NCI-H526 (cell line): ENCODE measurements at regions not wholly inside any gene's neighbourhood (a gene's known extent, or its start where the extent isn't known, plus 50 kb on each side); places are given as distances from the start of the nearest gene placed in this dataset.

Source experiments
- DNase-seq, 2 experiments: peaks; one replicate each; lab custom pipeline; 2025; lab: John Stamatoyannopoulos, UW

DNA sequence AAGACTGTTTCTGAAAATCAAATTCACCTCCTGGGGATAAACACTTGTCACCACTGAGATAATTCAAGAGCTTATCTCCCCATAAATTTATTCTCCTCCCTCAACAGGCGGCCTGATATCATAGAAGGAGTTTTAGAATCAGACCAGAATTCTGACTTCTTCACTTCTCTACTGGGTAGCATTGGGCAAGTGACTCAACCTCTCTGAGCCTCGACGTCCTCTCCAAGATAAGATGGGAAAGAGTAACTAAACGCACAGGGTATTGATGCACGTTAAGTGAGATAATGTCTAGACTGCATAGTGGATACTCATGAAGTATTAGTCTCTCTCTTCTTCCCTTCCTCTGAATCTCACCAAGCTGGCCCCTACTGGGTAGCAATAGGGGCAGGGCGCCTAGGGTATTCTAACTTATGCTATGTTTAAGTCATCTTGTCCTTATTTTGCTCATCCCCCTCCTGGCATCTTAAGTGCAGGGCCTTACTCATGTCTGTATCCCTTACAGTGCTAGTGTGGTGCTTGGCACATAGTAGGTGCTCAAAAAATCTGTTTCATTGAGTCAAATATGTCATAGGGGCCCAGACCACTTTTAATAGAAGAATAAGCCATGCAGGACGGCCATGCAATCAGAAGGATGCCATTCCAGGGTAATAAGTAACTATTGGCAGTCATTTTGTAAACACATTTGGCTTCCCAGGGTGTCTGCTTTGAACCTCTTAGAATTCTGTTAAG is 476.4 kb upstream of the CCL2 start:
- DNase-seq, result no peak

DNA sequence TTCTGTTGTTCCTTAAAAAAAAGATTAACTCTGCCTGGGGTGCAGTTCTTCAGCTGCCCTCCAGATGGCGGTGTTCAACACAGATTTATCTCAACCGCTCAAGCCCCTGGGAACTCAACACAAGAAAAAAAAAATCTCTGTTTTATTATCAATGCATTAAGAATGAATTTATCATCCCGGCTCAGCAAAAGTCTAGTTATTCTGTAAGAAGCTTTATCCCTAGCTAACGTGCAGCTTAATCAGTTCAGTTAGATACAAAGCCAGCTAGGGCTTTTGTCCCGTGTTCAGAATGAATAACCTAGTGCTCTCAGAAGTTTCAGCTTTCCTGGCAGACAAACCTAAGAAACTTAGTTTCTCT is 475.9 kb upstream of the CCL2 start:
- peak; percentile 47 to 74 for DNase-seq

GRCh38 chr17:33785281-33785680 is 469.8 kb upstream of the CCL2 start:
- DNase-seq, result no peak

DNA sequence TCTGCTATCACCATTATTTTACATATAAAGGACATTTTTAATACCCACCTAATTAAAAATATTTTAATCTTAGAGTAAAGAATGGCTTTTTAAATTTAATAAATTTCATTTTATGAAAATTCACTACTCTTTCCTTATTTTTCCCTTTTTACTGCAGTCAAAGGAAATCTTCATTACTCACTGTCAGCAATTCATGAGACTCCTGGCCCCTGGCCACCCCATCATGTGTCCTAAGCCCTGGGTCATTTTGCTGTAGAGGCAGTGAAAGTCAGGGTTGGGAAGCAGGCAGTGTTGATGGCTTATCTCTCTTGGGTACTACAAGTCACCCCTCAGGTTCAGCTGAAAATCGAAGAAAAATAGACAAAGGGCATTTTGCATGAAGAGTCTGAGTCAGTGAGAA is 468.6 kb upstream of the CCL2 start:
- DNase-seq, result no peak

DNA sequence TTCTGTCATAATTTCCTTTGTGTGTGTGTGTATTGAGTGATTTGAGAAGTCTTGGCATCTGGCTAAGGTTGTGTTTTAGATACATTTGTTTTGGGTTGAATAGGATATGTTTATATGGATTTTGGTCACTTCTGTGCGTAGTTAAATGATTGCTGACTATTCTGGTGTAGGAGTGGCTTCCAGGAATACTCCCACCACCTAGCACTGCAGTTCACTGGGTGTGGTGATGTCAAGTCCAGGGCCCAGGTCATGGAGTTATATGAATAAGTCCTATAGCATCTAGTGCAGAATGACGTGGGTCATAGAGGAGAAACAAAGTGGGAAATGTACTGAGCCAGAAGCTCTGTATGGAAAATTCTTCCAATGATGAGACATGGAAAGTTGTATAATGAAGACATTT is 465.4 kb upstream of the CCL2 start:
- DNase-seq, result no peak

DNA sequence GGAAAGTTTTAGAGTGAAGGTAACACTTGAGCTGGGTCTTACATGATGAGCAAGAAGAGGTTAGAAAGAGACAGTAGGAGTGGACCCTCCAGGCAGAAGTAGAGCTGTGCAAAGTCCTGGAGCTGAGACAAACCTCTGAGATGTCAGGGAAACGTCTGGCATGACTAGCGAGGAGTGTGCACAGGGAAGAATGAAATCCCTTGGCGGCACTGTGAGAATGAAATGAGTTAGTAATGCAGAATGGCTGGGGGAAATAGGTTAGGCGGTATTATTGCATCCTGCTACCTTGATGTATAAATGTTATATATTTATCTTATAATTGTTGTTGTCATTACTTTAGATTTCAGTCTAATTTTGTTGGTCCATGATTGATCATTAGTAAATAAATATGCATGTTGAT is 457.9 kb upstream of the CCL2 start:
- DNase-seq, result no peak

GRCh38 chr17:33798308-33798707 is 456.8 kb upstream of the CCL2 start:
- no peak for DNase-seq

DNA sequence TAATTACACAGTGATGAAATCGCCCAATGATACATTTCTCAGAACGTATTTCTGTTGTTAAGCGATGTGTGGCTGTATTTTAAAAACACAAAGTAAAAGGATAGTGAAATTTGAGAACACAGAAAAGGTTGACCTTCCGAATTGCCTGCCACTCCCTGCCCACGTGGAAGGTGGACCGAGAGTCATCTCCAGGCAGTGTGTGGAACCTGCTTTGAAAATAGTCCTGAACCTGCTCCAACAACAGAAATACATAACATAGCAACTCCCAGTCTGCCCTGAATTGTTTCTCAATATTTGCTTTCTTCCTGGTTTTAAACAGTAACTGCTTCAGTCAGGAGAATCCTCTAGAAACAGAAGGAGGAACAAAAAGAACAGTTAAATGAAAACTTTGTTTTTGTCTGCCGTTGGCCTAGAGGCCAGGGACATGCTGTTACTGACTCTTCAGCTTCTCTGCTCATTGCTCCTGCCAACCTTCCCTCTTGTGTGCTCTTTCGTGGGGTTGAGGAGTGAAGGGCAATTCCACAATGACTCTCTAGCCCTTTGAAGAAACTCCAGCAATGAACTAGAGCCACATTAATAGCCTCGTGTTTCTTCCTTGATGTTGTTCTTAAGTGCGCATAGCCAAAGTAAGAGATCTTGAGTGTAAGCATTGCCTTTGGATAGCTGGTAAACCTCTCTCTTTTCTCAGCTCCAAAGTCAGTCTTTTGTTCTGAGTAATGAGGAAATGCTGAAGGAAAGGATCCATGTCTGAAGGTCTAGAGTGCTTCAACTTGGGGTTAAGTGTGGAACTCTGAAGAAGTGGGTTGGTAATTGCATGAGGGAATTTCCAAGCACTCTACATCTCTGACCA is 452.5 kb upstream of the CCL2 start:
- DNase-seq, result no peak

- peak in 1 of 2 experiments; percentile 21 for DNase-seq
Measured at GRCh38 chr17:33803199-33803685, 451.8 kb upstream of the CCL2 start.

- DNase-seq, result no peak
Measured at GRCh38 chr17:33803686-33804085, 451.4 kb upstream of the CCL2 start.

DNA sequence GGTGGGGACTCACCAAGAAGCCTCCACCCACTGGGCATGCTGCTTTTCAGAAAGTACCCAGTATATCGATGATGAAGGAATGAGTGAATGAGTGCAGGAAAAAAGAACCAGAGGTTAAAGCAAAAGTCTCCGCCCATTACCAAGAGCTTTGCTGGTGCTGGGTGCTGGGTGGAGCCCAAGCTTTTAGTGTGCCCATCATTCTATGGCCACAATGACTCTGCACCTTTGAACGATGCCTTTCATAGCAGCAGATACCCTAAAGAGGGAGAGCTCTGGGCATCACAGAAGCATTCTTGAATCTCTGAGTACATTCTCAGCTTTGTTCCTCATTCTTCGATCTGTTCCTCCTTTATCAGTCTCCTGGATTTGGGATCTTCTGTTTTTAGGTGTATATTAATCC is 450.7 kb upstream of the CCL2 start:
- no peak for DNase-seq

- DNase-seq, result no peak
Measured at GRCh38 chr17:33806631-33807030, 448.5 kb upstream of the CCL2 start.

DNA sequence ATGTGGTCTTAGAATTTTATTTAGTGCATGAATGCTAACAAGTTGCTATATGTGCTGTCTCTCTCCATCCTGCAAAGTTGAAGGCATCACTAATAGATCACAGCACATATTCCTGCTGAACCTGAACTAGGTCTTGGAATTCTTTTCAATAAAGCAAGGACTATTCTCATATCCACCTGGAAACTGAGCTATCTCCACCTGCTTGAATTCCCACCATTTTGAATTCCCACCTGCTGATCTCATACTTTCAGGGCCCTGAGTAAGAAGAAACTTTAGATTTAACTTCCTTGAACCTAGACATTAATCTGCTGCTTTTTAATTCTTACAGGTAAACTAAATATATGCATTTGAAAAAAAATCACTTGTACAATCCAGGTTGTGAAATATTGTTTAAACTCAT is 445.3 kb upstream of the CCL2 start:
- no peak for DNase-seq

- DNase-seq, result no peak
Measured at GRCh38 chr17:33811004-33811760, 443.9 kb upstream of the CCL2 start.

- DNase-seq, result no peak
Measured at GRCh38 chr17:33811984-33812577, 443.0 kb upstream of the CCL2 start.

DNA sequence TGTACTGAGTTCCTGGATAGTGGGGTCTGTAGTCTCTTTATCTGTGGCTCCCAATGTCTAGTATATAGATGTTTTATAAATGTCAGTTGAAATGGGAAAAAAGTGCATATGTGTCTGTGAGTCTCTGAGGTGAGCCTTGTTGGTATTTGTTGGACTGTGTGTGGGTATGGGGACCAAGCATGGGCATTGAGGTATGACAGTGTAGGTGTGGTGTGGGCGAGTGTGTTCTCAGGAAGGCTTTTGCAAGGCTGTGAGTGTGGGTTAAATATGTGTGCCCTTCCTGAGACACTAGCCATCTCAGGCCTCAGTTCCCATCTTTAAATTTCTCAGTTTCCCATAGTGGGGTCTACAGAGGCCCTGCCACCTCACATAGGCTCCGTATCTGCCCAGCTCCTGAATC is 440.2 kb upstream of the CCL2 start:
- DNase-seq, result no peak

DNA sequence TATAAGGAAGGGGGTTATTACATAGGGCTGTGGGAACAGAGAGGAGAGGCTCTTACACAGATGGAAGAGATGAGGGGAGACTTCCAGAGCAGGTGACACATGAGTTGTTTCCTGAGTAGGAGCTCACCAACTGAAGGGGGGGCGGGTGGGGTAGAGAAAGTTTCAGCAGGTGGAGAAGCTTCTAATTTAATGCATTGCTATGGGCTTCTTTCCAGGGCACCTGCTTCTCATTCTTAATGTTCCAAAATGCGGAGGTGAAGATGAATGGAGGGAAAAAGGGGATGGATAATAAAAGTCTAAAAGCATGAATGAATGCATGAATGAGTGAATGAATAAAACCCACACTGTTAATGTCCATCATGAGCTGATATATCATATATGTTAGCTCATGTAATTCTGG is 439.0 kb upstream of the CCL2 start:
- no peak for DNase-seq

DNA sequence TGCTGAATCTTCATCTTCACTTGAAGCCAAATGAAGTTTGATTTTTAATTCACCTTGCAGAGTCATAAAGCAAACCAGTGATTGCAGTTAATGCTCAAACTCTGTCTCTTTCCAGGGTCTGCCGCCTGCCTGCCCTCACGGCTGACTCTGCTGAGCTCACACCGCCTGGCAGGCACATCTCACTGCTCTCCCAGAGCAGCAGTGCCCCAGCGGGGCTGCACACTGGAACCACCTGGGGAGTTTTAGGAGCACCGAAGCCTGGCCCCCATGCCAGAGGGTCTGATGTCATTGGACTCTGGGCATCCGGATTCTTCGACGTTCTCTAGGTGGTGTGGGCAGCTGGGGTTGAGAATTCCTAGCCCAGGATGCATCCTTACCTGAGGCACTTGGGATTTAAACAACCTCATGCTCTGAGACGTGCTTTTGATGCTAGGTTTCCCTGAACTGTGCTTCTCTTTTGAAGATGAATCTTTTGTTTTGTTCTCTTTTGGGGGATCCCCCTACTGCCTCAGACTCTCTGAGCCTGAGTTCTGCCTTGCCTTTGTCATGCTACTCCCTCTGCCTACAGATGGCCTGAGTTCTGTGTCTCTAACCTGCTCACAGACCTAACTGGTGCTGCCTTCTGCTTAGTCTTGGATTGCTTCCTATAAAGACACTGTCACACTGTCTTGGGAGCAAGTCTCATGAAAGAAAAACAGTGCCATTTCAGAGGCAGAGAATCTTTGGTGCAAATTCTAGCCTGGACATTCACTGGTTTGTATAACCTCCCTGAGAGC is 438.1 kb upstream of the CCL2 start:
- no peak for DNase-seq

DNA sequence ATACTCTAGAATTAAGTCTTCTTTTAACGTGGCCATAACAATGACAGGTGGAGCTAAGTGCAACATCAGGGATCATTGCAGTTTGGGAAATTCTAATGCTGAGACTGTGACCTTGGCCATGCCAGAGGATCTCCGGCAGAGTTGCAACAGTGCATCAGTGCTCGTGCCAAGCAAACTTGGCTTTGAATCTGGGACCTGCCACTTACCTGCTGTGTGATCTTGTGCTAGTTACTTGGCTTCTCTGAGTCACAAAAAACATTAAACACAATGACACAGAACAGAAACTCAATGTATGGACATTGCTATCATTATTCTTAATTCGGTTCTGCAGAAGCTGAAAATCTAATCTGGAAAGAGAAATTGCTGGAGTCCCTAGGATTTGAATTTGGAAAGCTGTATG is 435.5 kb upstream of the CCL2 start:
- DNase-seq, result no peak

DNA sequence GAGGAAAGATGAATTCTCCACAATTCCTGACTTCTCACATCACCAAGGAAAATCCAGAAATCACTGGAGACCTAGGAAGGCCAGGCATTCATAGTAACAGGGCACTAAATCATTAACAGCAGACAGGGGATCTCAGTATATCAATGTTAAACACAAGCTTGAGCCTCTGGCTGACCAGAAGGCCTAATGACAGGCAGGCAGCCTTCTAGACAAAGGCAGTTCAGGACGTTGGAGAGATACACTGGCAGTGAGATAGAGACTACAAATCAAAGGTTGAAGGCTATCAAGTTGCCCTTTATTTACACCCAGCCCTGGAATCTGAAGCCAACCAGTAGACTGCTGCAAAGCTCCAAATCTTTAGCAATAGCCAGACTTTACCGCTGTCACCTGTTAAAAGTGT is 422.8 kb upstream of the CCL2 start:
- DNase-seq, result peak in 1 of 2 experiments; percentile 18

DNA sequence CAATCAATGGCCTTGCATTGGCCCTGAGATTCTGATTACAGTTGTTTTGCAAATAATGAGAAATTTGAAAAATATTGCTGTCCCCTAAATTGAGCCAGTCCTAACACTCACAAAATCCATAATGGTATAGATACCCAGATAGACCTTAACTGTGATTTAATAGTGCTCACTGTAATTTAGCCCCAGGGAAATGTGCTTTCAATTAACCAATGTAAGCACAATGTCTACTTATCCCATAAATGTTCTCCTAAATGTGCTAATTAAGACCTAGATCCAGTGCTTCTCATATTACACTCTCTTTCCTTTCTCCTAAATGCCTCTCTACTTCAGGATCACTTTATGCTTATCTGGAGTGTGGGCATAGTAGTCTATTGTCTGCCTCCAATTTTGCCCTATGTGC is 417.8 kb upstream of the CCL2 start:
- DNase-seq, result no peak

GRCh38 chr17:33838281-33838680 is 416.8 kb upstream of the CCL2 start:
- DNase-seq, result no peak
